OCI-LY3 (cell line): ENCODE measurements at regions not wholly inside any gene's neighbourhood (a gene's known extent, or its start where the extent isn't known, plus 50 kb on each side); places are given as distances from the start of the nearest gene placed in this dataset.
"Not testable (repeated sequence)": the region's sequence is repeated elsewhere in the genome, so short reads cannot be mapped to it uniquely, and the experiment has no call there.

ENCODE experiments used
- EZH2phosphoT487 ChIP-seq: fragments of 200-600 bp; shearing (Covaris generic); IDR thresholded peaks from 2 replicates; pipeline ENCODE4 v1.6.1; 2018; ENCODE audit warnings: antibody characterized with exemption, mixed run types, low read depth
- TF ChIP-seq, protein P1 (sequence below): fragments of 200-600, 300-600 bp; sonication (generic); IDR thresholded peaks from 2 replicates; pipeline ENCODE4 v1.5.1; 2014; ENCODE audit warnings: antibody characterized with exemption, low read length, low read depth

DNA sequence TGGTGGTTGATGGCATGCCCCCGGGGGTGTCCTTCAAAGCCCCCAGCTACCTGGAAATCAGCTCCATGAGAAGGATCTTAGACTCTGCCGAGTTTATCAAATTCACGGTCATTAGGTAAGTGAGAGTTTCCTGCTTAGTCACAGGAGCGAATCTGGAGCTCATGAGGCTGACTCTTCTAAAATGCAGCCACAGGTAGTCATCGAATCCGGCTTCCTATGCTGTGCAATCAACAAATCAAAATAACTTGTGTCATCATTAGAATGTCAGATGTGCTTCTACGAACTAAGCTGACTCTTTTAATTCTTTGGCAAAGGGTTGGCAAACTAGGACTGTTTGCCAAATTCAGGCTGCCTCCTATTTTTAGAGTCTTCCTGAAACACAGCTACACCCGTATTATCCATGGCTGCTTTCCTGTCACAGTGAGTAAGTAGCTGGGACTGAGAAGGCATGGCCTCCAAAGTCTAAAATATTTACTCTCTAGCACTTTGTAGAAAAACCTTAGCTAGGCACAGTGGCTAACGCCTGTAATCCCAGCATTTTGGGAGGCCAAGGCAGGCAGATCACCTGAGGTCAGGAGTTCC, 108.0 kb downstream of the NSUN5 start:
- TF ChIP-seq, protein P1, sequence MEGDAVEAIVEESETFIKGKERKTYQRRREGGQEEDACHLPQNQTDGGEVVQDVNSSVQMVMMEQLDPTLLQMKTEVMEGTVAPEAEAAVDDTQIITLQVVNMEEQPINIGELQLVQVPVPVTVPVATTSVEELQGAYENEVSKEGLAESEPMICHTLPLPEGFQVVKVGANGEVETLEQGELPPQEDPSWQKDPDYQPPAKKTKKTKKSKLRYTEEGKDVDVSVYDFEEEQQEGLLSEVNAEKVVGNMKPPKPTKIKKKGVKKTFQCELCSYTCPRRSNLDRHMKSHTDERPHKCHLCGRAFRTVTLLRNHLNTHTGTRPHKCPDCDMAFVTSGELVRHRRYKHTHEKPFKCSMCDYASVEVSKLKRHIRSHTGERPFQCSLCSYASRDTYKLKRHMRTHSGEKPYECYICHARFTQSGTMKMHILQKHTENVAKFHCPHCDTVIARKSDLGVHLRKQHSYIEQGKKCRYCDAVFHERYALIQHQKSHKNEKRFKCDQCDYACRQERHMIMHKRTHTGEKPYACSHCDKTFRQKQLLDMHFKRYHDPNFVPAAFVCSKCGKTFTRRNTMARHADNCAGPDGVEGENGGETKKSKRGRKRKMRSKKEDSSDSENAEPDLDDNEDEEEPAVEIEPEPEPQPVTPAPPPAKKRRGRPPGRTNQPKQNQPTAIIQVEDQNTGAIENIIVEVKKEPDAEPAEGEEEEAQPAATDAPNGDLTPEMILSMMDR: not testable (repeated sequence)
- not testable (repeated sequence) for TF ChIP-seq EZH2phosphoT487
